NCI-H446 (cell line): ENCODE measurements at regions not wholly inside any gene's neighbourhood (a gene's known extent, or its start where the extent isn't known, plus 50 kb on each side); places are given as distances from the start of the nearest gene placed in this dataset.

Experiments used
- DNase-seq, 2 experiments: peaks; one replicate each; lab custom pipeline; 2025; lab: John Stamatoyannopoulos, UW

DNA sequence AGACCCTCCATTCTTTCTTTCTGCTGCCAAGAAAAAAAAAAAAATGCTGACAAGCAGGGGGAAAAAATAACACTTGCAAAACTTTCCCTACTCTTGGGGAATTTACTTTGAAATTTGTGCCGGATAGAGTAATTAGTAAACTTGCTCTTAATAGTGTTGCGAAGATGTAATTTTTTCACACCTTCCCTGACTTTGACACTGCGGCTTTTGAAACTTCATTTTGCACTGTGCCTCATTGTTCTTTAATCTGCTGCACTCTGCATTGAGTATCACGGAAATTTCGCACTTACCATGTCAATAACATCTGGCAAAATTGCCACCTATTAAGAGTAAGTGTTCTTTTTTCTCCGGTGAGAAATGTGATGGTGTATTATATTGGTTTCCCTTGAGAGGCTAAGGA, 596.1 kb downstream of the VRK1 start:
- DNase-seq = no peak

DNA sequence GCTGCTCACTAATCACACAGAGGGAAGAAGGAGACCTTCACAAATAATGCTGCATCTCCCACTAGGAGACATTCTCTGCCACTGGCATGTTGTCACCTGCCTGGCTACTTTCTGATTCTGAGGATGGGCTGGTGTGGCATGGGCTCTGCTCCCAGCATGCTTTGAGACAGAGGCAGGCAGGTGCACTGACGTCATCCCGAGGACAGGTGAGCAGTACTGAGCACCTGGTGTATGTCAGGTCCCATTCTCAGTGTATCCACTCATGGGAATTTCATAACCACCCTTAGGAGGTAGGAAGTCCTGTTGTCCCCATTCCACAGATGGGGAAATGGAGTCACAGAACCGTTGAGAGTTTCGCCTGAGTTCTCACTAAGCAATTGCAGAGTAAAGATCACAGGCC, 597.9 kb downstream of the VRK1 start:
- DNase-seq = no peak

DNA sequence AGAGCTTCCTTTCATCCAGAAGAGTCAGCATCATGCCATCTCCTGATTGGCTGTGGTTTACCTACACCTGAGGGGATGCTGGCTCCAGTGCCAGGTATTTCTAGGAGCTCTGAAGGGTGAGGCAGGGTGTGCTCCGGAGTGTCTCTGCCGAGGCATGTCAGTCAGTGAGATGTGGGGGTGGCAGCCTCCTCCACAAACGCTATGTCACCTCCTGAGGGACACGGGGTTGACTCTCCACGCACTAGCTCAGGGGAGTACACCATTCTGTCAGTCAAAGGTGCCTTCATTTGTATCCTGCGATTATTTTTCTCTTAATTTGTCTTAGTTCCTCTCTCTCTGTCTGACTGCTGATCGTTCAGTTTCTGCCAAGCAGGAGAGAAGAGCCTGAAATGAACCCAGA, 604.5 kb downstream of the VRK1 start:
- no peak for DNase-seq

GRCh38 chr14:97402279-97402678, 605.1 kb downstream of the VRK1 start:
- DNase-seq = no peak

GRCh38 chr14:97407701-97408407, 610.7 kb downstream of the VRK1 start:
- no peak for DNase-seq

GRCh38 chr14:97408503-97408902, 611.3 kb downstream of the VRK1 start:
- no peak for DNase-seq

- no peak for DNase-seq
Measured at GRCh38 chr14:97408937-97409815, 612.0 kb downstream of the VRK1 start.

DNA sequence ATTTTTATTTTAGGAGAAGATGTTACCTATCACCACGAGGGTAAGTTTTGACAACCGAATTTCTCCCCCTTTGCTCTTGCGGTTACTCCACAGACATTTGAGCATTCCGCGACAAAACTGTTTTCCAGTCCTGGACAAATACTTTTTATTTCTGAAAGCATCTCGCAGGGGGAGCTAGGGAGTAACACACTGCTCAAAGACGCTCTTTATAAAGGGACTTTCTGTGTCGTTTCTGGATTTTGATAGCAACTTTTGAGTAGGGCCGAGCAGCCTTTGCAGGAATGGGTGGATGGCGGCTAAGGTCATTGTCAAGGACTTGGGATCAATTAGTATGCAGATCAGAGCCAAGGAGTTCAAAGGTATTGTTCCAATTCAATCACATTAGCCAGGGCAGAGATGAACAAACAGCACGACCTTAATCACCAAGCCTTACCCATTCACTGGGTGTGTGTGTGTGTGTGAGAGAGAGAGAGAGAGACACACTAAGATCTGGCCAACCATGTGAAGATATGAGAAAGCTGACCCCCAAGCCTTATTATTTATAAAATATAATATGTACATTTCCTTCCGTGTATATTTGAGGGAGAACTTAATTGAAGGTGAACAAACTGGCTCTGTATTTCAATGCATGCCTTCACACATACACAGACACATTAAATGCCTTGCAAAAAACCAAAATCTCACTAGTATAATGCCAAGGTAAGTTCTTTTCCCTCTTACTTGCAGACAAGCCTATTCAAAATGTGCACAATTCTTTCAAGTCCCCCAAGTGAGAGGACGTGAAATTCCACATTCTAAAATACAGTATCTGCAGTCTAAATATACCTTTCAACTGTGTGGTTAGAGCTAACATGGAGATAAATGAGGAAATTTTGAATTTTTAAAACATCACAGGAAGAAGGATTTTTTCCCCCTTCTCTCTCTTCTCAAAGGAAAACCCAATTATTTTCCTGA, 613.8 kb downstream of the VRK1 start:
- no peak for DNase-seq

- DNase-seq = no peak
Measured at GRCh38 chr14:97411938-97412612, 614.9 kb downstream of the VRK1 start.

- DNase-seq = no peak
Measured at GRCh38 chr14:97413022-97413539, 615.9 kb downstream of the VRK1 start.

- no peak for DNase-seq
Measured at GRCh38 chr14:97413966-97414717, 617.0 kb downstream of the VRK1 start.

GRCh38 chr14:97414718-97415098, 617.5 kb downstream of the VRK1 start:
- DNase-seq = no peak

GRCh38 chr14:97415907-97416306, 618.7 kb downstream of the VRK1 start:
- no peak for DNase-seq

GRCh38 chr14:97416550-97416949, 619.4 kb downstream of the VRK1 start:
- DNase-seq = no peak

- no peak for DNase-seq
Measured at GRCh38 chr14:97417331-97417730, 620.1 kb downstream of the VRK1 start.

GRCh38 chr14:97420211-97420610, 623.0 kb downstream of the VRK1 start:
- no peak for DNase-seq

DNA sequence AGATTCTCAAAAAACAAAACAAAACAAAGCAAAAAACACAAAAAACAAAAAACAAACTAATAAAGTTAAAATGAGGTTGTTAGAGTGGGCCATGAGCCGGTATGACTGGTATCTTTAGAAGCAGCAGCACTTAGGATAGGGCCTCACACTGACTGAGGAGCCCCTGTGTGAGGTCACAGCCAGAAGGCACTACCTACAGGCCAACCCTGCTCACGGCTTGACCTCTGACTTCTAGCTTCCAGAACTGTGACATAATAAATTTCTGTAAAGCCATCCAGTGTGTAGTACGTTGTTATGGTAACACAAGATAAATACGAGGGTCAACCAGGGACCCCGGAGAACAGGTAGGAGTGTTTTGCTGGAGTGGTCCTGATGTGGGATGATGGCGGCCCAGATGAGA, 629.6 kb downstream of the VRK1 start:
- DNase-seq = no peak

- no peak for DNase-seq
Measured at GRCh38 chr14:97428808-97429440, 631.7 kb downstream of the VRK1 start.

GRCh38 chr14:97432586-97432985, 635.4 kb downstream of the VRK1 start:
- no peak for DNase-seq

DNA sequence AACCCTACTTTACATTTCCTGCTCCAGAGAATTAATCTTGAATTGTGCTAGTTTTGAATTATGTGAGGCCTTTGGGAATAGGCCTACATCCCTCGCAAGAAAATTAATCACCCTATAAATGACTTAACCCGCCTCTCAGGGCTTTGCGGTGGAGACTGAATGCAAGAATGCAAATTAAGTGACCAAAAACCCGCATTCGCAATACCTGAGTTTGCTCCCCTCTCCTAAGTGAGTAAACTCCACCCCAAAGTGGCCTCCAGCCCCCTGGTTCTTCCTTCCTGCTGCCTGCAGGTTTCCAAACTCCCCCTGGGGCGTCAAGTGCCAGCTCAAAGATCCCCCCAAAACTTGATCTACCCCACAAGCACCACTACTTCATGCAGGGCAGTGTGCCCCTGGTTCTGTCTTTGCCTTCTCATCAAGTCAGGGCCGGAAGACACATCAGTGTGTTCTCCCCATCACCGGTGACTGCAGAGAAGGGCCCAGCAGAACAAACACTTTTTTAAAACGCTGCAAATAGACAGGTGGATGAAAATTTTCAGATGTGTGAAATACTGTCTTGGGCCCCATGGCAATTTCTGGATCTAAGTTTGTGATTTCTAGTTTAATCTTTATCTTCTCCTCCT, 644.7 kb downstream of the VRK1 start:
- no peak for DNase-seq
